ENCODE measurements at regions not wholly inside any gene's neighbourhood (a gene's known extent, or its start where the extent isn't known, plus 50 kb on each side); places are given as distances from the start of the nearest gene placed in this dataset.

DNA sequence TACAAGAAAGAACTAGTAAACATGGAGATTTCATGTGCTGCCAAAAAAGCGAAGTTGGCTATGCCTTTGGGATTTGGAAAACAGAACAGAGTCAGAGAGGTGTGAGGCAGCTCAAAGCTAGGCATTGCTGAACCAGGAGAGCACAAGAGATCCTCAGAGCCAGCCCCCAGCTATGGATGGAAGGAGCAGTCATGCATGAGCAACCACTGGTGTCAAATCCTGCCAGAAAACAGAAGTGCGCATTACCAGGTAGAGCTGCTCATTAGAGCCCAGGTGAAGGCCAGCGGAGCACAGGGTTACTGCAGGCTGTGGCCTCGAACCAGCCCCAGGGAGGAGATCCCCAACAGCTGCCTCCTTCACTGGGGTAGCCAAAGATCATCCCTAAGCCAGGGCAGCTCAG lies 173.2 kb upstream of the KIAA1217 start:
- H3K27ac ChIP-seq (ENCODE audit: low read depth in 1 of 2, low read length in 2 of 2) = no peak overlapping the region
- Mint-ChIP-seq H3K4me3 (no peak overlapping the region), H3K36me3 (ENCODE audit: low read depth) (no peaks in the 10 kb centered on the region), H3K27me3 (no peaks in the 10 kb centered on the region), H3K4me1 (ENCODE audit: low read depth) (no peaks in the 10 kb centered on the region), H3K27ac (no peak overlapping the region), H3K9me3 (no peaks in the 10 kb centered on the region)
- ChIA-PET CTCF (interaction anchor here (0.6 kb wide), 1 partner anchor 615 kb away, joined by 6 read pairs; no protein-coding TSS in a partner anchor), POLR2A (no interaction called here)
- no peaks in the 10 kb centered on the region for H3K4me1 ChIP-seq (ENCODE audit: insufficient read depth, low read length)
- H3K36me3 ChIP-seq (ENCODE audit: insufficient read depth, low read length) = no peaks in the 10 kb centered on the region
- intact Hi-C loops (cut with DNase I, micrococcal nuclease) = no loop called here
- ATAC-seq (ENCODE audit: poor library complexity) (no peak), DNase-seq (no peak)
- H3K27me3 ChIP-seq (ENCODE audit: control insufficient read depth in 1 of 2, insufficient read depth in 2 of 2, low read length in 2 of 2) = no peaks in the 10 kb centered on the region
- H3K9me3 ChIP-seq (ENCODE audit: control insufficient read depth in 1 of 2, insufficient read depth in 1 of 2, low read length in 2 of 2) = peaks cover 0 to 7% of the 10 kb centered on the region in 2 experiments
- no peak overlapping the region for H3K4me3 ChIP-seq (ENCODE audit: low read length)
- TF ChIP-seq, protein P1, sequence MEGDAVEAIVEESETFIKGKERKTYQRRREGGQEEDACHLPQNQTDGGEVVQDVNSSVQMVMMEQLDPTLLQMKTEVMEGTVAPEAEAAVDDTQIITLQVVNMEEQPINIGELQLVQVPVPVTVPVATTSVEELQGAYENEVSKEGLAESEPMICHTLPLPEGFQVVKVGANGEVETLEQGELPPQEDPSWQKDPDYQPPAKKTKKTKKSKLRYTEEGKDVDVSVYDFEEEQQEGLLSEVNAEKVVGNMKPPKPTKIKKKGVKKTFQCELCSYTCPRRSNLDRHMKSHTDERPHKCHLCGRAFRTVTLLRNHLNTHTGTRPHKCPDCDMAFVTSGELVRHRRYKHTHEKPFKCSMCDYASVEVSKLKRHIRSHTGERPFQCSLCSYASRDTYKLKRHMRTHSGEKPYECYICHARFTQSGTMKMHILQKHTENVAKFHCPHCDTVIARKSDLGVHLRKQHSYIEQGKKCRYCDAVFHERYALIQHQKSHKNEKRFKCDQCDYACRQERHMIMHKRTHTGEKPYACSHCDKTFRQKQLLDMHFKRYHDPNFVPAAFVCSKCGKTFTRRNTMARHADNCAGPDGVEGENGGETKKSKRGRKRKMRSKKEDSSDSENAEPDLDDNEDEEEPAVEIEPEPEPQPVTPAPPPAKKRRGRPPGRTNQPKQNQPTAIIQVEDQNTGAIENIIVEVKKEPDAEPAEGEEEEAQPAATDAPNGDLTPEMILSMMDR (IDR thresholded peaks at IDR 0.05) = no peak

DNA sequence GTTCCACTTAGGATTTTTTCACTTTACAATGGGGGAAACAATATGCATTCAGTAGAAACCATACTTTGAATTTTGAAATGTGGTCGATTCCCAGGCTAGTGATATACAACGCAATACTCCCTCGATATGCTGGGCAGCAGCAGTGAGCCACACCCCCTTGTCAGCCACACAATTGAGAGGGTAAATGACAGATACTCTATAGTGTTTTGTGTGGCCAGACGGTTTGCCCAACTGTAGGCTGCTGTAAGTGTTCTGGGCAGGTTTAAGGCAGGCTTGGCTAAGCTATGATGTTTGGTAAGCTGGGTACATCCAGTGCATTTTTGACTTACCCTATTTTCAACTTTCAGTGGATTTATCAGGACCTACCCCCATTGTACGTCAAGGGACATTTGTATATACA lies 169.6 kb upstream of the KIAA1217 start:
- no peaks in the 10 kb centered on the region for H3K27me3 Mint-ChIP-seq
- no peaks in the 10 kb centered on the region for H3K9me3 Mint-ChIP-seq
- Histone ChIP-seq H3K9me3 (ENCODE audit: control insufficient read depth in 1 of 2, insufficient read depth in 1 of 2, low read length in 2 of 2) (peaks cover 0 to 7% of the 10 kb centered on the region in 2 experiments), H3K4me1 (ENCODE audit: insufficient read depth, low read length) (no peaks in the 10 kb centered on the region), H3K27ac (ENCODE audit: low read depth in 1 of 2, low read length in 2 of 2) (no peak overlapping the region), H3K4me3 (ENCODE audit: low read length) (no peak overlapping the region), H3K36me3 (ENCODE audit: insufficient read depth, low read length) (no peaks in the 10 kb centered on the region), H3K27me3 (ENCODE audit: control insufficient read depth in 1 of 2, insufficient read depth in 2 of 2, low read length in 2 of 2) (no peaks in the 10 kb centered on the region)
- no peaks in the 10 kb centered on the region for H3K36me3 Mint-ChIP-seq (ENCODE audit: low read depth)
- ATAC-seq (ENCODE audit: poor library complexity) (no peak), DNase-seq (no peak)
- intact Hi-C loops (cut with DNase I, micrococcal nuclease) = no loop called here
- no peak overlapping the region for H3K27ac Mint-ChIP-seq
- POLR2A ChIA-PET = no interaction called here
- no peak overlapping the region for H3K4me3 Mint-ChIP-seq
- CTCF ChIA-PET = no interaction called here
- TF ChIP-seq, protein P1 (IDR thresholded peaks at IDR 0.05) = no peak
- no peaks in the 10 kb centered on the region for H3K4me1 Mint-ChIP-seq (ENCODE audit: low read depth)

DNA sequence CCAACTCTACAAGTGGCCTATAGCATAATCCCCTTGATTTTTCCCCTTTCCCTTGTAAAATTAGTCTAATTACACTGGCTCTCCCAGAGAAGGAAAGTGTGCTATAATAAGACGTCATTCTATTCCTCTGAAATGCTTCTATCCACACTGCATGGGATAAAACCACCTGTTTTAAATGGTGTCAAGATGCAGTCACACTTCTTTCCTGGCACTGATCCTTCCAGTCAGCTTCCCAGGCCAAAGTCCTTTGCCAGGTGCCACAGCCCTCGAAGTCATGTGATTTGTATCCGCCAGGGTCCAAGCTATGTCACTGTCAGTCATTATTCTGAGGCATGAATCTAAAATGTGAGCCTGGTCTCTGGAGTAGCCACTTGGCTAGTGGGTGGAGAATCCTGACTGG lies 169.0 kb upstream of the KIAA1217 start:
- Histone ChIP-seq H3K4me1 (ENCODE audit: insufficient read depth, low read length) (no peaks in the 10 kb centered on the region), H3K27ac (ENCODE audit: low read depth in 1 of 2, low read length in 2 of 2) (no peak overlapping the region), H3K36me3 (ENCODE audit: insufficient read depth, low read length) (no peaks in the 10 kb centered on the region), H3K9me3 (ENCODE audit: control insufficient read depth in 1 of 2, insufficient read depth in 1 of 2, low read length in 2 of 2) (peaks cover 0 to 7% of the 10 kb centered on the region in 2 experiments), H3K27me3 (ENCODE audit: control insufficient read depth in 1 of 2, insufficient read depth in 2 of 2, low read length in 2 of 2) (no peaks in the 10 kb centered on the region), H3K4me3 (ENCODE audit: low read length) (no peak overlapping the region)
- no peaks in the 10 kb centered on the region for H3K36me3 Mint-ChIP-seq (ENCODE audit: low read depth)
- no peaks in the 10 kb centered on the region for H3K4me1 Mint-ChIP-seq (ENCODE audit: low read depth)
- no peaks in the 10 kb centered on the region for H3K27me3 Mint-ChIP-seq
- CTCF ChIA-PET = no interaction called here
- H3K4me3 Mint-ChIP-seq = no peak overlapping the region
- TF ChIP-seq, protein P1 (IDR thresholded peaks at IDR 0.05) = no peak
- ATAC-seq (ENCODE audit: poor library complexity) (no peak), DNase-seq (no peak)
- intact Hi-C loops (cut with DNase I, micrococcal nuclease) = no loop called here
- no peak overlapping the region for H3K27ac Mint-ChIP-seq
- H3K9me3 Mint-ChIP-seq = no peaks in the 10 kb centered on the region
- POLR2A ChIA-PET = no interaction called here

All from CD4-positive, alpha-beta T cell (primary cell).